ENCODE measurements at regions not wholly inside any gene's neighbourhood (a gene's known extent, or its start where the extent isn't known, plus 50 kb on each side); places are given as distances from the start of the nearest gene placed in this dataset.

GRCh38 chr5:159531554-159532105 lies 201.3 kb upstream of the IL12B start:
- Histone ChIP-seq H3K27ac (no peak overlapping the region), H3K36me3 (ENCODE audit: insufficient read depth) (no peaks in the 10 kb centered on the region), H3K4me1 (ENCODE audit: low read depth, poor library complexity, severe bottlenecking) (no peaks in the 10 kb centered on the region), H3K9ac (no peak overlapping the region), H3K4me2 (no peak overlapping the region), H3K4me3 (IDR thresholded peaks at IDR 0.05; ENCODE audit: insufficient read depth, low read depth, low read length) (no peak overlapping the region), H3K27me3 (ENCODE audit: insufficient read depth, low read depth) (no peaks in the 10 kb centered on the region), H3K79me2 (ENCODE audit: insufficient read depth, low read depth) (no peaks in the 10 kb centered on the region), H4K20me1 (ENCODE audit: insufficient read depth) (no peaks in the 10 kb centered on the region), H2AFZ (ENCODE audit: low read depth) (no peak overlapping the region)
- no peak for TF ChIP-seq CTCF (conservative IDR thresholded peaks at IDR 0.05; ENCODE audit: low read depth, low read length)

GRCh38 chr5:159533197-159533596 lies 202.9 kb upstream of the IL12B start:
- Histone ChIP-seq H3K4me1 (ENCODE audit: low read depth, poor library complexity, severe bottlenecking) (no peaks in the 10 kb centered on the region), H3K4me3 (IDR thresholded peaks at IDR 0.05; ENCODE audit: insufficient read depth, low read depth, low read length) (no peak overlapping the region), H3K36me3 (ENCODE audit: insufficient read depth) (no peaks in the 10 kb centered on the region), H3K79me2 (ENCODE audit: insufficient read depth, low read depth) (no peaks in the 10 kb centered on the region), H3K27me3 (ENCODE audit: insufficient read depth, low read depth) (no peaks in the 10 kb centered on the region), H4K20me1 (ENCODE audit: insufficient read depth) (no peaks in the 10 kb centered on the region), H2AFZ (ENCODE audit: low read depth) (no peak overlapping the region), H3K9ac (no peak overlapping the region), H3K27ac (no peak overlapping the region), H3K4me2 (no peak overlapping the region)
- no peak for TF ChIP-seq CTCF (conservative IDR thresholded peaks at IDR 0.05; ENCODE audit: low read depth, low read length)

- H3K4me3 ChIP-seq (IDR thresholded peaks at IDR 0.05; ENCODE audit: insufficient read depth, low read depth, low read length): no peak overlapping the region
- no peak overlapping the region for H3K4me2 ChIP-seq
- H4K20me1 ChIP-seq (ENCODE audit: insufficient read depth): no peaks in the 10 kb centered on the region
- no peaks in the 10 kb centered on the region for H3K36me3 ChIP-seq (ENCODE audit: insufficient read depth)
- no peak overlapping the region for H3K9ac ChIP-seq
- H3K4me1 ChIP-seq (ENCODE audit: low read depth, poor library complexity, severe bottlenecking): no peaks in the 10 kb centered on the region
- H3K27ac ChIP-seq: no peak overlapping the region
- no peaks in the 10 kb centered on the region for H3K27me3 ChIP-seq (ENCODE audit: insufficient read depth, low read depth)
- no peaks in the 10 kb centered on the region for H3K79me2 ChIP-seq (ENCODE audit: insufficient read depth, low read depth)
- TF ChIP-seq CTCF (conservative IDR thresholded peaks at IDR 0.05; ENCODE audit: low read depth, low read length): no peak
- H2AFZ ChIP-seq (ENCODE audit: low read depth): no peak overlapping the region
These were observed 205.9 kb upstream of the IL12B start for GRCh38 chr5:159536166-159536565.

GRCh38 chr5:159536646-159537045 lies 206.4 kb upstream of the IL12B start:
- no peak overlapping the region for H3K27ac ChIP-seq
- H4K20me1 ChIP-seq (ENCODE audit: insufficient read depth): no peaks in the 10 kb centered on the region
- H3K4me2 ChIP-seq: no peak overlapping the region
- H3K27me3 ChIP-seq (ENCODE audit: insufficient read depth, low read depth): no peaks in the 10 kb centered on the region
- no peak overlapping the region for H3K4me3 ChIP-seq (IDR thresholded peaks at IDR 0.05; ENCODE audit: insufficient read depth, low read depth, low read length)
- no peaks in the 10 kb centered on the region for H3K79me2 ChIP-seq (ENCODE audit: insufficient read depth, low read depth)
- no peak overlapping the region for H3K9ac ChIP-seq
- H3K36me3 ChIP-seq (ENCODE audit: insufficient read depth): no peaks in the 10 kb centered on the region
- no peak overlapping the region for H2AFZ ChIP-seq (ENCODE audit: low read depth)
- no peak for TF ChIP-seq CTCF (conservative IDR thresholded peaks at IDR 0.05; ENCODE audit: low read depth, low read length)
- no peaks in the 10 kb centered on the region for H3K4me1 ChIP-seq (ENCODE audit: low read depth, poor library complexity, severe bottlenecking)

Data from KMS-11 (cell line).